ENCODE measurements at regions not wholly inside any gene's neighbourhood (a gene's known extent, or its start where the extent isn't known, plus 50 kb on each side); places are given as distances from the start of the nearest gene placed in this dataset.

GRCh38 chr9:18092138-18092537 lies 381.8 kb upstream of the ADAMTSL1 start:
- TF ChIP-seq POLR2A (IDR thresholded peaks at IDR 0.05), result no peak
- TF ChIP-seq CTCF (IDR thresholded peaks at IDR 0.05), result no peak
- WGBS, 2 donors, result 80 to 82% methylated on average over 4 of the region's 4 CpGs
- no peak overlapping the region for H3K4me3 ChIP-seq (ENCODE audit: low read depth, poor library complexity, severe bottlenecking)
- intact Hi-C loops (cut with DNase I; ENCODE audit: low total_unique reads), result no loop called here
- no peak for DNase-seq (ENCODE audit: low spot score in 2 of 2)

DNA sequence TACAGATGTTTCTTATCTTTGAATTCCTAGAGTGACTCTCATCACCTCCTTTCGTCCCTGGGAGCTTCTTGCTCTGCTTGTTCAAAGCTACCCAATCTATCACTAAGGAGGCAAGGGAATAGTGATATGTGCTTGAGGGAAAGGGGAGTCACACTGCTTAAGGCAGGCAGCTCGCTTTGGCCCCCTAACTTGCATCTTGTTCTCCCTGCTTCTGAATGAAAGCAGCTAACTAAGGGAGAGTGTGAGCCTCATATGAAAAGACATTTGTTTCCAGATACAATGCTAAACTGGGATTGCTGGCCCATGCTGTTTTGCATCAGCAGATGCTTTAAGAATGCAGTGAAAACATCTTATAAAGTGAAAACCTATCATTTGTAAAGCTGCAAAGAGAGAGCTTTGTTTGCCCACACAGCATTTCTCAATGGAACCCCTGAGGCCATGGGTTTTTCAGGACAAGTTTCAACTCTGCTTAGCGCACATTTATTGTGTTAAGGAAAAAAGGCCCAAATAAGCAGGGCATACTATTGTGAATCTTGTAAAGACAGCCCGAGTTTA lies 367.9 kb upstream of the ADAMTSL1 start:
- no peak overlapping the region for H3K4me3 ChIP-seq (ENCODE audit: low read depth, poor library complexity, severe bottlenecking)
- DNase-seq (ENCODE audit: low spot score in 2 of 2), result no peak
- WGBS, 2 donors, result 64 to 67% methylated on average over 4 of the region's 4 CpGs
- intact Hi-C loops (cut with DNase I; ENCODE audit: low total_unique reads), result no loop called here
- no peak for TF ChIP-seq POLR2A (IDR thresholded peaks at IDR 0.05)
- no peak for TF ChIP-seq CTCF (IDR thresholded peaks at IDR 0.05)

GRCh38 chr9:18109675-18110074 lies 364.3 kb upstream of the ADAMTSL1 start:
- intact Hi-C loops (cut with DNase I; ENCODE audit: low total_unique reads), result no loop called here
- 73 to 88% methylated on average over 4 of the region's 4 CpGs for WGBS, 2 donors

GRCh38 chr9:18111146-18111545 lies 362.8 kb upstream of the ADAMTSL1 start:
- TF ChIP-seq CTCF (IDR thresholded peaks at IDR 0.05) (no peak), POLR2A (IDR thresholded peaks at IDR 0.05) (no peak)
- no peak overlapping the region for H3K4me3 ChIP-seq (ENCODE audit: low read depth, poor library complexity, severe bottlenecking)
- intact Hi-C loops (cut with DNase I; ENCODE audit: low total_unique reads), result no loop called here
- DNase-seq (ENCODE audit: low spot score in 2 of 2), result no peak

More at GRCh38 chr9:18109675-18110074, 364.3 kb upstream of the ADAMTSL1 start:
- no peak overlapping the region for H3K4me3 ChIP-seq (ENCODE audit: low read depth, poor library complexity, severe bottlenecking)
- no peak for DNase-seq (ENCODE audit: low spot score in 2 of 2)
- TF ChIP-seq POLR2A (IDR thresholded peaks at IDR 0.05), result no peak
- no peak for TF ChIP-seq CTCF (IDR thresholded peaks at IDR 0.05)

- intact Hi-C loops (cut with DNase I; ENCODE audit: low total_unique reads), result no loop called here
- no peak overlapping the region for H3K4me3 ChIP-seq (ENCODE audit: low read depth, poor library complexity, severe bottlenecking)
- no peak for TF ChIP-seq CTCF (IDR thresholded peaks at IDR 0.05)
- TF ChIP-seq POLR2A (IDR thresholded peaks at IDR 0.05), result no peak
- no peak for DNase-seq (ENCODE audit: low spot score in 2 of 2)
- 30 to 35% methylated on average over 10 of the region's 10 CpGs for WGBS, 2 donors
Measured at GRCh38 chr9:18114559-18115475, 359.1 kb upstream of the ADAMTSL1 start.
